Nephron (organoid): ENCODE measurements at regions not wholly inside any gene's neighbourhood (a gene's known extent, or its start where the extent isn't known, plus 50 kb on each side); places are given as distances from the start of the nearest gene placed in this dataset.
"Not testable (repeated sequence)": the region's sequence is repeated elsewhere in the genome, so short reads cannot be mapped to it uniquely, and the experiment has no call there.

Experiments used
- H3K27ac Mint-ChIP-seq, 3 experiments: 2 replicates each; pipeline ENCODE4 v1.8.0; 2020; ENCODE audit warnings: mixed read lengths in 3 of 3, mild to moderate bottlenecking in 2 of 3, moderate library complexity in 1 of 3
- H3K27me3 Mint-ChIP-seq: 2 replicates; pipeline ENCODE4 v1.8.0; 2021; ENCODE audit warnings: low read depth, mild to moderate bottlenecking, moderate library complexity, mixed read lengths
- H3K36me3 Mint-ChIP-seq: 2 replicates; pipeline ENCODE4 v1.8.0; 2020; ENCODE audit warnings: low read depth, mixed read lengths
- H3K4me1 Mint-ChIP-seq: 2 replicates; pipeline ENCODE4 v1.8.0; 2020; ENCODE audit warnings: mixed read lengths
- H3K4me3 Mint-ChIP-seq, 3 experiments: 2 replicates each; pipeline ENCODE4 v1.8.0; 2020; ENCODE audit warnings: mild to moderate bottlenecking in 3 of 3, mixed read lengths in 3 of 3, moderate library complexity in 2 of 3
- H3K9me3 Mint-ChIP-seq: 2 replicates; pipeline ENCODE4 v1.8.0; 2020; ENCODE audit warnings: mixed read lengths
- CTCF ChIP-seq, 3 experiments: fragments of 200-600 bp; sonication (generic); IDR thresholded peaks; one replicate each; pipeline ENCODE4 v1.5.0; 2021; ENCODE audit warnings: antibody characterized with exemption in 3 of 3; ENCODE audit not compliant: unreplicated experiment in 3 of 3

DNA sequence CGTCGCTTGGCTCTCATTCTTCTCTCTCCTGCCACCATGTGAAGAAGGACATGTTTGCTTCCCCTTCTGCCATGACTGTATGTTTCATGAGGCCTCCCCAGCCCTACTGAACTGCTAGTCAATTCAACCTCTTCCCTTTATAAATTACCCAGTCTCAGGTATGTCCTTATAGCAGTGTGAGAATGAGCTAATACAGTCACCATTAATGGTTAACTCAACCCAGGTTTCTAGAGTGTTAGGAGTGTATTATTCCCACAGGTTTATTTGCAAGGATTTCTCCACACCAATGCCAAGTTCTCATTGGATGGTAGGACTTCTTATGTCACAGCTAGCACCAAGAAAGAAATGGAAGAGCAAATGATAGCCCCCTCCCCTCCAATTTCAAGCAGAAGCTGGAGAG is 71.9 kb downstream of the DYNAP start:
- Mint-ChIP-seq H3K27ac (no peak overlapping the region), H3K27me3 (no peaks in the 10 kb centered on the region), H3K9me3 (peaks cover 12% of the 10 kb centered on the region), H3K4me3 (no peak overlapping the region), H3K4me1 (no peaks in the 10 kb centered on the region), H3K36me3 (no peaks in the 10 kb centered on the region)
- no peak for TF ChIP-seq CTCF (IDR thresholded peaks at IDR 0.05; ENCODE audit: unreplicated experiment in 3 of 3)

GRCh38 chr18:54669701-54670100 is 78.7 kb downstream of the DYNAP start:
- not testable (repeated sequence) for H3K27me3 Mint-ChIP-seq, H3K27ac Mint-ChIP-seq, H3K4me3 Mint-ChIP-seq, H3K4me1 Mint-ChIP-seq, H3K36me3 Mint-ChIP-seq
- peaks cover 19% of the 10 kb centered on the region for H3K9me3 Mint-ChIP-seq

GRCh38 chr18:54671291-54671881 is 80.3 kb downstream of the DYNAP start:
- Mint-ChIP-seq H3K4me3 (no peak overlapping the region), H3K4me1 (no peaks in the 10 kb centered on the region), H3K27me3 (no peaks in the 10 kb centered on the region), H3K9me3 (peaks cover 18% of the 10 kb centered on the region), H3K36me3 (no peaks in the 10 kb centered on the region), H3K27ac (no peak overlapping the region)
- peak; percentile 57 to 78 (median 66) for TF ChIP-seq CTCF (IDR thresholded peaks at IDR 0.05; ENCODE audit: unreplicated experiment in 3 of 3)

GRCh38 chr18:54672109-54672508 is 81.1 kb downstream of the DYNAP start:
- H3K4me1 Mint-ChIP-seq: no peaks in the 10 kb centered on the region
- H3K36me3 Mint-ChIP-seq: no peaks in the 10 kb centered on the region
- no peak overlapping the region for H3K4me3 Mint-ChIP-seq
- H3K27ac Mint-ChIP-seq: no peak overlapping the region
- no peak for TF ChIP-seq CTCF (IDR thresholded peaks at IDR 0.05; ENCODE audit: unreplicated experiment in 3 of 3)
- H3K27me3 Mint-ChIP-seq: no peaks in the 10 kb centered on the region
- peaks cover 18% of the 10 kb centered on the region for H3K9me3 Mint-ChIP-seq

DNA sequence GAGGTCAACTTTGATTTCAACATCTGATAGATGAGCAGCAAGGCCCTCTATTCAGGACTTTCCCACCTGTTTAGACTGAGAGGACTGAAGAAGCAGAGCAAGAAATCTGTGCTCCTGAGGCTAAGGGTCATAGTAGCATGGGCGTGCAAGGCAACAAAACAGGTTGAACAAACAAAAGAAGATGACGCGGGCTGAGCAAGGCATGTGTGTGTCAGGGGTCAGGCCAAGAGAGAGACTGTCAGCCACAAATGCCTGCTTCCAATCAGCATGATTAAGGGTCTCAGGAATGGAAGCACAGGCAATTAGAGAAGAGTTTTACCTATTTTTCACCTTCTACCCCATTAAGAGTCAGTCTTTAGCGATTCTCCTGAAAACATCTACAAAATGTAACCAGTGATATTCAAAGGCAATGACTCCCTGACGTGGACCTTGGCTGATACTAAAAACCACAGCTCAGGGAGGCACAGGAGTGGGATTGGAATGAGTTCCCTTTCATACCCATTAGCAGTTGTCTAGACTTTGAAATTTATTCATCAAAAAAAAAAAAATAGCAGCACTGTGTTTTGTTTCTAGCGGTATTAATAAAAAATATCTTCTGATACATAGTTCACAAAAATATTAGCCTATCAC is 81.9 kb downstream of the DYNAP start:
- Mint-ChIP-seq H3K4me3 (no peak overlapping the region), H3K4me1 (no peaks in the 10 kb centered on the region), H3K36me3 (no peaks in the 10 kb centered on the region), H3K27me3 (no peaks in the 10 kb centered on the region), H3K9me3 (peaks cover 16% of the 10 kb centered on the region), H3K27ac (no peak overlapping the region)
- no peak for TF ChIP-seq CTCF (IDR thresholded peaks at IDR 0.05; ENCODE audit: unreplicated experiment in 3 of 3)

DNA sequence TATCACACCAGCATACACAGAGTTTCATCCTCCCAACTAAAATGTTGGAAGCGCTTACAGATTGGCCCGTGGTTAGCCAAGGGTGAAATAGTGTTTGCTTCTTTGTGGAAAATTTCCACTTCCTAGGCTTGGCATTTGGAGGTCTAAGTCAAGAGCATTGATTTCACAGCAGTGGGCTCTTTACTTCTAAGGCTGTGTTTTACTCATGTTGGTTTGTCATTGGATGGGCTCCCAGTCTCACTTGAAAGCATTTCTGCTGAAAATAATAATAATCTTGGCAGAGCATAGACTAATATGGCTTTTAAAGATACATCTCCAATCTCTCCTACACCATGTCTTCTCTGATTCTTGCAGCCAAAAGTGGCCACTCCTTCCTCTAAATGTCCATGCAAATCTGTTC is 82.9 kb downstream of the DYNAP start:
- no peak for TF ChIP-seq CTCF (IDR thresholded peaks at IDR 0.05; ENCODE audit: unreplicated experiment in 3 of 3)
- Mint-ChIP-seq H3K4me3 (no peak overlapping the region), H3K9me3 (peaks cover 10% of the 10 kb centered on the region), H3K27me3 (no peaks in the 10 kb centered on the region), H3K36me3 (no peaks in the 10 kb centered on the region), H3K4me1 (peaks cover under 1% of the 10 kb centered on the region), H3K27ac (no peak overlapping the region)
